ENCODE measurements at regions not wholly inside any gene's neighbourhood (a gene's known extent, or its start where the extent isn't known, plus 50 kb on each side); places are given as distances from the start of the nearest gene placed in this dataset.

DNA sequence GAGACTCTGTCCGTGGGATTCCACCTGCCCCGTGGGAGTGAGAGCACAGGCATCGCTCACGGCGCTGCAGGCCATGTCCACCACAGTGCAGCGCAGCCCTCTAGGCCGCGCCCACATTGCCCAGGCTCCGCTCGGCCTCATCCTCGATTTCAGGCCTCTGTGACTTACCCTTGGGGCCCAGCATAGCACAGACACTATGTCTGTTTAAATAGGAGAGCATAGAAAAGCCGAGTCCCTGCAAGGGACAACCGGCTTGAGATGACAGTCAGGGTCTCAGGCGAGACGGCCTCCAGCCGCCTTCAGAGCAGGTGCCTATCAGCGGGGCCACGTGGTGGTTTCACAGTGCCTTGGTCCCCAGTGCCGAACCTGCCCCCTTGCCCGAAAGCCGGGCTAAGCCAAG lies 56.9 kb upstream of the POFUT2 start:
- DNase-seq (ENCODE audit: low read depth) = no peak
- H3K4me3 ChIP-seq (ENCODE audit: low read depth, low read length) = no peak overlapping the region
- no peak for TF ChIP-seq CTCF (conservative IDR thresholded peaks at IDR 0.05; ENCODE audit: low read depth, low read length)

- H3K4me3 ChIP-seq (ENCODE audit: low read depth, low read length) = no peak overlapping the region
- no peak for DNase-seq (ENCODE audit: low read depth)
- TF ChIP-seq CTCF (conservative IDR thresholded peaks at IDR 0.05; ENCODE audit: low read depth, low read length) = no peak
Observed at GRCh38 chr21:45347048-45347711, 57.8 kb upstream of the COL18A1 start.

DNA sequence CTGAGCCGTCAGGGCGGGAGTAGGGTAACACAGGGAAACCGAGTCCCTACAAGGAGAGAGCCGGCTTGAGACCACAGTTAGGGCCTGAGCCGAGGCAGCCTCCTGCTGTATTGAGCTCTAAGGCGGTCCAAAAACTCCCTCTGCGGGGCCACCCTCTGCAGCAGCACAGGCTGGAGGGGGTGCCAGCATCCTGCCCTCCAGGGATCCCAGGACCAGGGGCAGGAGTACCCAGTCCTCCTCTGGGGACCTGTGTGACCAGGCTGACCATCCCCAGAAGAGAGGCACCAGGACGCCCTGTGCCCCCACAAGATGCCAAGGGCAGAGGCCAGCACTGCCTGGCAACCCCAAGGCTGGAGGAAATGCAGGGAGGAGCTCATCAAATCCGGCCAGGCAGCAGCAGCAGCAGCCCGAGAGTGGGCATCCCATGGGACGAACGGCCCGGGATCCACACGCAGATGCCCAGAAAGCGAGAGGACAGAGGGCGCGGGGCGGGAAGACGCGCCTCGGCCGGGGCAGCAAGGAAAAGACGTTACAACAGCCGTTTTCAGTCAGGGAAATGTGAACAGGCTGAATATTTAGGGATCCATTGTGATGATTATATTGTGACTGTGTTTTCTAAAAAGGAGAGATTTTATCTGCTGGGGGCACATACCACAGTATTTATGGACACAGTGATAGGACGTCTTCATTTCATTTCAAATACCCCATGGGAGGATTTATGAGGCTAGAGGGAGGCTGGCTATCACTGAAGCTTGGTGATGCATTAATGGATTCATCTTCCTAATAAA lies 57.1 kb upstream of the COL18A1 start:
- no peak for TF ChIP-seq CTCF (conservative IDR thresholded peaks at IDR 0.05; ENCODE audit: low read depth, low read length)
- no peak for DNase-seq (ENCODE audit: low read depth)

GRCh38 chr21:45348591-45349327 lies 56.2 kb upstream of the COL18A1 start:
- no peak for DNase-seq (ENCODE audit: low read depth)
- TF ChIP-seq CTCF (conservative IDR thresholded peaks at IDR 0.05; ENCODE audit: low read depth, low read length) = no peak
- no peak overlapping the region for H3K4me3 ChIP-seq (ENCODE audit: low read depth, low read length)

More for the DNA sequence above, 57.1 kb upstream of the COL18A1 start:
- H3K4me3 ChIP-seq (ENCODE audit: low read depth, low read length) = no peak overlapping the region

GRCh38 chr21:45350206-45350854 lies 54.6 kb upstream of the COL18A1 start:
- no peak overlapping the region for H3K4me3 ChIP-seq (ENCODE audit: low read depth, low read length)
- TF ChIP-seq CTCF (conservative IDR thresholded peaks at IDR 0.05; ENCODE audit: low read depth, low read length) = no peak
- DNase-seq (ENCODE audit: low read depth) = no peak

- DNase-seq (ENCODE audit: low read depth) = no peak
- no peak overlapping the region for H3K4me3 ChIP-seq (ENCODE audit: low read depth, low read length)
- no peak for TF ChIP-seq CTCF (conservative IDR thresholded peaks at IDR 0.05; ENCODE audit: low read depth, low read length)
Observed at GRCh38 chr21:45351061-45351460, 53.9 kb upstream of the COL18A1 start.
